GM12873 (cell line): ENCODE measurements at regions not wholly inside any gene's neighbourhood (a gene's known extent, or its start where the extent isn't known, plus 50 kb on each side); places are given as distances from the start of the nearest gene placed in this dataset.

Experiments used
- CTCF ChIP-seq: IDR thresholded peaks from 2 replicates; pipeline ENCODE4 v1.5.1; 2012; ENCODE audit warnings: low read depth, mild to moderate bottlenecking, moderate library complexity, low read length, control low read depth; ENCODE audit not compliant: insufficient read depth; ENCODE audit errors: missing control alignments

- no peak for TF ChIP-seq CTCF
Observed at GRCh38 chr1:79762461-79762860, 755.9 kb upstream of the ADGRL4 start.

- TF ChIP-seq CTCF: no peak
Observed at GRCh38 chr1:79760531-79760930, 754.0 kb upstream of the ADGRL4 start.

GRCh38 chr1:79749607-79750006 lies 743.1 kb upstream of the ADGRL4 start:
- no peak for TF ChIP-seq CTCF

- no peak for TF ChIP-seq CTCF
Observed at GRCh38 chr1:79745929-79746328, 739.4 kb upstream of the ADGRL4 start.

GRCh38 chr1:79744746-79745145 lies 738.2 kb upstream of the ADGRL4 start:
- no peak for TF ChIP-seq CTCF

GRCh38 chr1:79741720-79742421 lies 735.3 kb upstream of the ADGRL4 start:
- TF ChIP-seq CTCF: no peak

GRCh38 chr1:79738101-79738500 lies 731.6 kb upstream of the ADGRL4 start:
- no peak for TF ChIP-seq CTCF
